ENCODE measurements at regions not wholly inside any gene's neighbourhood (a gene's known extent, or its start where the extent isn't known, plus 50 kb on each side); places are given as distances from the start of the nearest gene placed in this dataset.
"Not testable (repeated sequence)": the region's sequence is repeated elsewhere in the genome, so short reads cannot be mapped to it uniquely, and the experiment has no call there.

GRCh38 chr4:141563723-141564122 lies 72.7 kb upstream of the IL15 start:
- H3K27ac ChIP-seq: no peak overlapping the region
- no peaks in the 10 kb centered on the region for H3K9me3 ChIP-seq
- intact Hi-C loops (cut with DNase I; ENCODE audit: low total_unique reads): no loop called here
- no peaks in the 10 kb centered on the region for H3K27me3 ChIP-seq
- no peak overlapping the region for H3K4me3 ChIP-seq
- no peaks in the 10 kb centered on the region for H3K36me3 ChIP-seq
- H3K4me1 ChIP-seq: no peaks in the 10 kb centered on the region
- no peak for DNase-seq
- no peak for TF ChIP-seq CTCF (IDR thresholded peaks at IDR 0.05)

- H3K36me3 ChIP-seq; intact Hi-C loops (cut with DNase I; ENCODE audit: low total_unique reads); H3K4me3 ChIP-seq; DNase-seq; H3K9me3 ChIP-seq; H3K4me1 ChIP-seq; H3K27ac ChIP-seq; H3K27me3 ChIP-seq: not testable (repeated sequence)
These were observed 71.4 kb upstream of the IL15 start for GRCh38 chr4:141564961-141565360.

GRCh38 chr4:141565379-141566089 lies 70.8 kb upstream of the IL15 start:
- Histone ChIP-seq H3K27ac (no peak overlapping the region), H3K27me3 (no peaks in the 10 kb centered on the region), H3K4me1 (no peaks in the 10 kb centered on the region), H3K9me3 (no peaks in the 10 kb centered on the region), H3K36me3 (no peaks in the 10 kb centered on the region), H3K4me3 (no peak overlapping the region)
- DNase-seq: no peak
- intact Hi-C loops (cut with DNase I; ENCODE audit: low total_unique reads): no loop called here
- TF ChIP-seq CTCF (IDR thresholded peaks at IDR 0.05): no peak

- Histone ChIP-seq H3K9me3 (no peaks in the 10 kb centered on the region), H3K27ac (no peak overlapping the region), H3K4me3 (no peak overlapping the region), H3K4me1 (no peaks in the 10 kb centered on the region), H3K36me3 (no peaks in the 10 kb centered on the region), H3K27me3 (no peaks in the 10 kb centered on the region)
- intact Hi-C loops (cut with DNase I; ENCODE audit: low total_unique reads): no loop called here
- no peak for TF ChIP-seq CTCF (IDR thresholded peaks at IDR 0.05)
- DNase-seq: no peak
These were observed 69.0 kb upstream of the IL15 start for GRCh38 chr4:141567326-141567915.

DNA sequence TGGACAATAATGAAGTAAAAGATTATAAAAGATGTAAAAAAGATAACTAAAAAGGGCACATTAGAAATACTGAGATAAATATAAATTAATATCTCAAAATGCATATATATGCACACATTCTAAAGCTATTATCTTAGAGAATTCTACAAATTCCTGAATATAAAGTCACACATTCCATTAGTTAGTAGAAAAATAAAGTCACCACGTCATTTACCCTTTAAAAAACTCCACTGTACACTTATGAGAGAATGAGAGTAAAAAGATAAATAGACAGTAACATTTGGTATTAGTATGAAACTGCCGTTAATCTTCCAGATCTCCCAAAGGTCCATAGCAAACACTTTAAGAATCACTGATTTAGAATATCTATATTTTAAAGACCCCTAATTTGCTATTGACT lies 67.2 kb upstream of the IL15 start:
- H3K27me3 ChIP-seq: no peaks in the 10 kb centered on the region
- no peaks in the 10 kb centered on the region for H3K4me1 ChIP-seq
- no peak overlapping the region for H3K27ac ChIP-seq
- no peak for TF ChIP-seq CTCF (IDR thresholded peaks at IDR 0.05)
- no peaks in the 10 kb centered on the region for H3K36me3 ChIP-seq
- no peak for DNase-seq
- no peaks in the 10 kb centered on the region for H3K9me3 ChIP-seq
- intact Hi-C loops (cut with DNase I; ENCODE audit: low total_unique reads): no loop called here
- H3K4me3 ChIP-seq: no peak overlapping the region

DNA sequence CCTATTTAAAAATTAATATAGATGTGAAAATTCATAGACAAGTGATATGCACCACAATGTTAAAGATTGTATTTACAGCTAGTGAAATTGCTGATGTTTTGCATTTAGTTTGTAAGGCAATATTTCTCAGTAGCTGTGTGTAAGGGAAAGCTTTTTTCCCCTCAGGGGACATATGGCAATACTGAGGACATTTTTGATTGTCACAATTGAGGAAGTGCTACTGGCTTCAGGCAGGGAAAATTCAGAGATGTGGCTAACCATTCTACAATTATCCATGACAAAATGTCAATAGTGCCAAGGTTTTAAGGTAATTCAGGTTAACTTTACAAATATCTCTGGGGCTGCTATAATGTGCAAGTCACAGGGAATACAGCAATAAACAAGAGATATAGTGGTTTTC lies 66.1 kb upstream of the IL15 start:
- H3K27ac ChIP-seq: no peak overlapping the region
- no peak overlapping the region for H3K4me3 ChIP-seq
- H3K27me3 ChIP-seq: no peaks in the 10 kb centered on the region
- no peak for DNase-seq
- no peaks in the 10 kb centered on the region for H3K4me1 ChIP-seq
- intact Hi-C loops (cut with DNase I; ENCODE audit: low total_unique reads): no loop called here
- no peaks in the 10 kb centered on the region for H3K36me3 ChIP-seq
- H3K9me3 ChIP-seq: no peaks in the 10 kb centered on the region
- no peak for TF ChIP-seq CTCF (IDR thresholded peaks at IDR 0.05)
